ENCODE measurements at regions not wholly inside any gene's neighbourhood (a gene's known extent, or its start where the extent isn't known, plus 50 kb on each side); places are given as distances from the start of the nearest gene placed in this dataset.

DNA sequence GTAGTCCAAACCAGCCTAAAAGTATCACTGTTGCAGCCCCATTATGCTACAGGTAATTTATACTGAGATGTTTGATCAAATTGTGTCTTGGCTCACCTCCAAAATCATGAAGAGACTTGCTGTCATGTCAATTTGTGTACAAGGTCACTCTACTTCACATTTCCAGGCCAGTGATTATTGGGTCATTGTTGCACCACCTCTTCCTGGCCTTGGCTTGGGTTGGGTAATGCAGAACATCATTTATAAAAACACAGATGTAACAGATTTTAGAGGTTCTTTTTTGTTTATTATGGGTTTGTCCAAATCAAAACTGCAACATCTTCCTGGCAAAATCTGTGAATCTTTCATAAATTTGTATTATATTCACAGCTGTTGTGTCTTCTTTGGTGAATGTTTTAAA lies 459.5 kb downstream of the ANKRD50 start:
- TF ChIP-seq, protein P1, sequence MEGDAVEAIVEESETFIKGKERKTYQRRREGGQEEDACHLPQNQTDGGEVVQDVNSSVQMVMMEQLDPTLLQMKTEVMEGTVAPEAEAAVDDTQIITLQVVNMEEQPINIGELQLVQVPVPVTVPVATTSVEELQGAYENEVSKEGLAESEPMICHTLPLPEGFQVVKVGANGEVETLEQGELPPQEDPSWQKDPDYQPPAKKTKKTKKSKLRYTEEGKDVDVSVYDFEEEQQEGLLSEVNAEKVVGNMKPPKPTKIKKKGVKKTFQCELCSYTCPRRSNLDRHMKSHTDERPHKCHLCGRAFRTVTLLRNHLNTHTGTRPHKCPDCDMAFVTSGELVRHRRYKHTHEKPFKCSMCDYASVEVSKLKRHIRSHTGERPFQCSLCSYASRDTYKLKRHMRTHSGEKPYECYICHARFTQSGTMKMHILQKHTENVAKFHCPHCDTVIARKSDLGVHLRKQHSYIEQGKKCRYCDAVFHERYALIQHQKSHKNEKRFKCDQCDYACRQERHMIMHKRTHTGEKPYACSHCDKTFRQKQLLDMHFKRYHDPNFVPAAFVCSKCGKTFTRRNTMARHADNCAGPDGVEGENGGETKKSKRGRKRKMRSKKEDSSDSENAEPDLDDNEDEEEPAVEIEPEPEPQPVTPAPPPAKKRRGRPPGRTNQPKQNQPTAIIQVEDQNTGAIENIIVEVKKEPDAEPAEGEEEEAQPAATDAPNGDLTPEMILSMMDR (IDR thresholded peaks at IDR 0.05; ENCODE audit: insufficient read depth, low read depth, low read length) = no peak
- TF ChIP-seq EZH2 (IDR thresholded peaks at IDR 0.05; ENCODE audit: insufficient read depth, low read length) = no peak
